ENCODE measurements at regions not wholly inside any gene's neighbourhood (a gene's known extent, or its start where the extent isn't known, plus 50 kb on each side); places are given as distances from the start of the nearest gene placed in this dataset.
A peak's percentile ranks its signal among the peaks of the same experiment; 100 is the strongest.

DNA sequence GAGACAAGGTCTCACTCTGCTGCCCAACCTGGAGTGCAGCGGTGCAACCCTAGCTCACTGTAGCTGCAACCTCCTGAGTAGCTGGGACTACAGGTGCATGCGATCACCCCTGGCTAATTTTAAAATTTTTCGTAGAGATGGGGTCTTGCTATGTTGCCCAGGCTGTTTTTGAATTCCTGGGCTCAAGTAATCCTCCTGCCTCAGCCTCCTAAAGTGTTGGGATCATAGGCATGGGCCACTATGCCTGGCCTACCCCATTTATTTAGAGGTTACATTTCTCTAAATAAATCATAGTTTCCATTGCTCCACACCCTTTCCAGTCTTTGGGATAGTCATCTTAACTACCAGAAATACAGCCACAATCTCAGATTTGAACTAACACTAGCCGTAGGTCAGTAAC lies 134.7 kb upstream of the CITED2 start:
- DNase-seq (ENCODE audit: extremely low read depth in 1 of 4, low spot score in 3 of 4) (no peak), ATAC-seq (no peak), FAIRE-seq (no peak)
- no peaks in the 10 kb centered on the region for H3K27me3 ChIP-seq (ENCODE audit: control insufficient read depth in 2 of 2, insufficient read depth in 2 of 2, low read length in 2 of 2)
- peaks cover 0 to 2% of the 10 kb centered on the region in 2 experiments; a peak in 1 of 5 replicates for H3K4me1 ChIP-seq (replicated peaks in 1 of 2; ENCODE audit: control insufficient read depth in 2 of 2, insufficient read depth in 2 of 2, low read length in 2 of 2)
- no peak overlapping the region for H3K9ac ChIP-seq (ENCODE audit: insufficient read depth in 1 of 2, low read depth in 2 of 2, low read length in 2 of 2)
- H3K27ac ChIP-seq (ENCODE audit: extremely low read depth, low read depth, low read length): no peak overlapping the region
- intact Hi-C loops (cut with micrococcal nuclease) (no loop called here), in situ Hi-C loops (cut with MboI) (no loop called here)
- H3K9me3 ChIP-seq (replicated peaks; ENCODE audit: control insufficient read depth, insufficient read depth, low read depth, low read length): 0 out of 2 replicates have a peak, but pooled peaks cover 1% of the 10 kb centered on the region
- H3K9me1 ChIP-seq (ENCODE audit: control insufficient read depth, insufficient read depth, low read length): no peaks in the 10 kb centered on the region
- H4K20me1 ChIP-seq (replicated peaks; ENCODE audit: control insufficient read depth, insufficient read depth, low read length): no peaks in the 10 kb centered on the region
- POLR2A ChIA-PET: interaction anchor here (0.8 to 1.8 kb wide), 2 partner anchors 12 to 25 kb away, joined by 4 to 8 read pairs; no protein-coding TSS in a partner anchor
- no peak overlapping the region for H2AFZ ChIP-seq (ENCODE audit: low read depth, low read length)
- WGBS (ENCODE audit: insufficient coverage, low coverage, missing lambda C conversion rate): 63% methylated on average over 4 of the region's 4 CpGs
- TF ChIP-seq ZNF121 (CRISPR knock-in tag; conservative IDR thresholded peaks at IDR 0.05) (peak; percentile 85), RBM25 (IDR thresholded peaks at IDR 0.05; ENCODE audit: low read depth, low read length, severe bottlenecking) (peak; percentile 8), FOXA1 (IDR thresholded peaks at IDR 0.05; ENCODE audit: borderline replicate concordance) (no peak), CBFA2T3 (IDR thresholded peaks at IDR 0.05) (0 out of 2 replicates have a peak, but pooled peaks have one; percentile 2)
- no peak overlapping the region for H3K4me3 ChIP-seq
- no TSS peak for BruUV-seq (replicated peaks)
- no peaks in the 10 kb centered on the region for H3K79me2 ChIP-seq (ENCODE audit: control insufficient read depth, insufficient read depth, low read length)
- H3K36me3 ChIP-seq (ENCODE audit: control insufficient read depth, insufficient read depth, low read length): no peaks in the 10 kb centered on the region
- CTCF ChIA-PET (ENCODE audit: low intra/inter-chr PET ratio): no interaction called here
- no peak overlapping the region for H3K4me2 ChIP-seq (ENCODE audit: insufficient read depth, low read length)

DNA sequence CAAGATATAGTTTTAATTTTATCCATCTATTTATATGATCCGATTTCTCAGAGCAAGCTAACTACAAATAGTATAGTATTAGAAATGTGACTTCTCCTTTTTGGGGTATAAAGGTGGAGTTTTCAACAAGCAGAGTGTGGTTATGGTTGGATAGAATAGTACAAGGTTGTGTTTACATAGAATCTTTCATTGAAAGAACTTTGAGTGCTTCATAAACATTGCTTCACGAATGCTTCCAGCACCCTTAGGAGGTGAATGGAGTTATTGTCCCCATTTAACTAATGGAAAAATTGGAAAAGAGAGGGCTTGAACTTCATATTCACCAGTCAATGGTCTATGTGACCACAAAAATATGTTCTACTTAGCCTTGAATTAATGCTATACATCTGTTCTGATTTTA lies 134.1 kb upstream of the CITED2 start:
- FAIRE-seq: no peak
- no peak for TF ChIP-seq ZNF133 (CRISPR knock-in tag; IDR thresholded peaks at IDR 0.05)
- no peak for TF ChIP-seq HMG20A (CRISPR knock-in tag; conservative IDR thresholded peaks at IDR 0.05)
- TF ChIP-seq ZNF586 (CRISPR knock-in tag; conservative IDR thresholded peaks at IDR 0.05): no peak
- no peak for TF ChIP-seq LEF1 (IDR thresholded peaks at IDR 0.05)
- no peak for TF ChIP-seq ZNF263 (CRISPR knock-in tag; IDR thresholded peaks at IDR 0.05; ENCODE audit: borderline replicate concordance)
- no peak for TF ChIP-seq KLF10 (CRISPR knock-in tag; IDR thresholded peaks at IDR 0.05)
- no peak for TF ChIP-seq PHF21A (IDR thresholded peaks at IDR 0.05; ENCODE audit: borderline replicate concordance, low read depth)
- no peak for TF ChIP-seq GABPB2 (CRISPR knock-in tag; conservative IDR thresholded peaks at IDR 0.05)
- TF ChIP-seq U2AF1 (optimal IDR thresholded peaks at IDR 0.05; ENCODE audit: low read depth, low read length): no peak
- no peak for TF ChIP-seq NR3C1 (CRISPR knock-in tag; IDR thresholded peaks at IDR 0.05)
- TF ChIP-seq, protein P1, sequence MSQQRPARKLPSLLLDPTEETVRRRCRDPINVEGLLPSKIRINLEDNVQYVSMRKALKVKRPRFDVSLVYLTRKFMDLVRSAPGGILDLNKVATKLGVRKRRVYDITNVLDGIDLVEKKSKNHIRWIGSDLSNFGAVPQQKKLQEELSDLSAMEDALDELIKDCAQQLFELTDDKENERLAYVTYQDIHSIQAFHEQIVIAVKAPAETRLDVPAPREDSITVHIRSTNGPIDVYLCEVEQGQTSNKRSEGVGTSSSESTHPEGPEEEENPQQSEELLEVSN (IDR thresholded peaks at IDR 0.05; ENCODE audit: borderline replicate concordance in 1 of 2, extremely low read depth in 1 of 2, insufficient read depth in 1 of 2, insufficient read length in 1 of 2, low read depth in 1 of 2, low read length in 1 of 2, poor library complexity in 1 of 2, severe bottlenecking in 1 of 2): no peak
- TF ChIP-seq ZNF551 (CRISPR knock-in tag; IDR thresholded peaks at IDR 0.05): no peak
- TF ChIP-seq MEIS2 (IDR thresholded peaks at IDR 0.05; ENCODE audit: partially characterized antibody): no peak

More for the DNA sequence above, 134.1 kb upstream of the CITED2 start:
- Histone ChIP-seq H3K9ac (ENCODE audit: insufficient read depth in 1 of 2, low read depth in 2 of 2, low read length in 2 of 2) (no peak overlapping the region), H3K36me3 (ENCODE audit: control insufficient read depth, insufficient read depth, low read length) (no peaks in the 10 kb centered on the region), H3K79me2 (ENCODE audit: control insufficient read depth, insufficient read depth, low read length) (no peaks in the 10 kb centered on the region), H3K4me2 (ENCODE audit: insufficient read depth, low read length) (no peak overlapping the region), H3K27me3 (ENCODE audit: control insufficient read depth in 2 of 2, insufficient read depth in 2 of 2, low read length in 2 of 2) (no peaks in the 10 kb centered on the region), H2AFZ (ENCODE audit: low read depth, low read length) (no peak overlapping the region; the same call in 1 of the 2 replicates), H3K4me3 (no peak overlapping the region), H3K9me1 (ENCODE audit: control insufficient read depth, insufficient read depth, low read length) (no peaks in the 10 kb centered on the region), H3K27ac (ENCODE audit: extremely low read depth, low read depth, low read length) (no peak overlapping the region), H3K9me3 (replicated peaks; ENCODE audit: control insufficient read depth, insufficient read depth, low read depth, low read length) (0 out of 2 replicates have a peak, but pooled peaks cover 1% of the 10 kb centered on the region), H3K4me1 (replicated peaks in 1 of 2; ENCODE audit: control insufficient read depth in 2 of 2, insufficient read depth in 2 of 2, low read length in 2 of 2) (peaks cover 0 to 2% of the 10 kb centered on the region in 2 experiments; a peak in 1 of 5 replicates), H4K20me1 (replicated peaks; ENCODE audit: control insufficient read depth, insufficient read depth, low read length) (no peaks in the 10 kb centered on the region)
- in situ Hi-C loops (cut with MboI): no loop called here
- CTCF ChIA-PET (ENCODE audit: low intra/inter-chr PET ratio): no interaction called here
- intact Hi-C loops (cut with micrococcal nuclease): no loop called here
- no TSS peak for BruUV-seq (replicated peaks)
- WGBS (ENCODE audit: insufficient coverage, low coverage, missing lambda C conversion rate): 27% methylated on average over 2 of the region's 2 CpGs
- no peak for DNase-seq (ENCODE audit: extremely low read depth in 1 of 4, low spot score in 3 of 4)
- ATAC-seq: no peak
- POLR2A ChIA-PET: interaction anchor here (0.8 to 1.8 kb wide), 4 partner anchors 9 to 134 kb away, joined by 3 to 8 read pairs (median 4); partner anchors contain the start of gene CITED2

Data from K562 (cell line).